ENCODE measurements at regions not wholly inside any gene's neighbourhood (a gene's known extent, or its start where the extent isn't known, plus 50 kb on each side); places are given as distances from the start of the nearest gene placed in this dataset.

GRCh38 chr2:177093371-177093770, 119.2 kb upstream of the HNRNPA3 start:
- no peak for DNase-seq

- no peak for DNase-seq
These were observed 114.5 kb upstream of the HNRNPA3 start for GRCh38 chr2:177098001-177098613.

GRCh38 chr2:177101930-177102329, 110.7 kb upstream of the HNRNPA3 start:
- no peak for DNase-seq

GRCh38 chr2:177106212-177106611, 106.4 kb upstream of the HNRNPA3 start:
- no peak for DNase-seq

DNA sequence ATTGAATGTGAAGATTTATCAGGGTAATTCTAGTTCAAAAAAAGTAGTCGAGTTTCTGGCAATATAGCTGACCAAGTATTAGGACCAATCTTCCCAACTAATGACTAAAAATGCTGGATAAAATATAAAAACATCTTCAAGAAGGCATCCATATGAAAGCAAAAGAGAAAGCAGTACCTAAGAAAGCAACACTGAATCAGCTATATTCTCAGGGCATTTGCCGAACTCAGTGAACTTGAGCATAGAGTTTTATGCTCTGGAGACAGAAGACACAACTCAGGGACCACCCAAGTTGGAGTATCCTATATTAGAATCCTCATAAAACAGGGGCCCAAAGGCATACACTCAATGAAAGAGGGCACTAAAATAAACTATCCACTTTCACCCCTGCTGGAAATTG, 103.7 kb upstream of the HNRNPA3 start:
- DNase-seq = no peak

DNA sequence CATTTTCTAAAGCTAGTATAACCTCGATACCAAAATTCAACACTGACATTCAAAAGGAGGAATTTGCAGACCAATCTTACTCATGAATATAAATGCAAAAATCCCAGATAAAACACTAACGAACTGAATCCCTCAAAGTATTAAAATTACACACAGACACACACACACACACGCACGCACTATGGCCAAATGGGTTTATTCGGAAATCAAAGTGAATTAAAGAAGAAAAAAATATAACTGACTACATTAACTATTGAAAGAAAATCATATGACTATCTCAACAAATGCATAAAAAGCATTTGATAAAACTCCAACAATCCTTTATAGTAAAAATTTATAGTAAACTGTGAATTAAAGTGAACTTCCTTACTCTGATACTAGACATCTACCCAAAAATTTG, 97.9 kb upstream of the HNRNPA3 start:
- no peak for DNase-seq

- DNase-seq = no peak
These were observed 94.8 kb upstream of the HNRNPA3 start for GRCh38 chr2:177117755-177118154.

GRCh38 chr2:177118636-177119035, 94.0 kb upstream of the HNRNPA3 start:
- no peak for DNase-seq

DNA sequence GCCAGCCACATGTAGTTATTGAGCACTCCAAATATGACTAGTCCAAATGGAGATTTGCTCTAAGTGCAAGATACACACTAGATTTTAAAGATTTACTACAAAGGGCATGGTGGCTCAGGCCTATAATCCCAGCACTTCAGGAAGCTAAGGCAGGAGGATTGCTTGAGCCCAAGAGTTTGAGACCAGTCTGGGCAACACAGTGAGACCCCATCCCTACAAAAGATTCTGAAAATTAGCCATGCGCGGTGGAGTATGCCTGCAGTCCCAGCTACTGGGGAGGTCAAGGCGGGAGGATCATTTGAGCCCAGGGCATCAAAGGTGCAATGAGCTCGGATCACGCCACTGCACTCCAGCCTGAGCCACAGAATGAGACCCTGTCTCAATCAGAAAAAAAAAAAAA, 93.5 kb upstream of the HNRNPA3 start:
- no peak for DNase-seq

DNA sequence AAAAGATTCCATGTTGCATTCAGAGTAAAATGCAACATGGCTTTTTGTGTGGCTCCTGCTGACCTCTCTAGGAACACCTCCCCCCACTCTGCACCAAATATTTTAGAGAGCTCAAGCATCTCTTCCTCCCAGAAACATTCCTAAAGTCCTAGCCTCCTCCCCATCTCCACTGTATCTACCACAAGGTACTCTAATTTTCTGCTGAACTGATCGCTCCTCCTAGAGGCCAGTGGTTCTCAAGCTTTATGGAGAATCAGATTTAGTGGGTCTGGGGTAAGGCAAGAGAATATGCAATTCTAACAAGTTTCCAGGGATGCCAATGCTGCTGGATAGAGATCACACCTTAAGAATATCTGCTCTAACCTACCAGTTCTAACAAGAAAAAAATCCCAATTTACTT, 89.5 kb upstream of the HNRNPA3 start:
- no peak for DNase-seq

DNA sequence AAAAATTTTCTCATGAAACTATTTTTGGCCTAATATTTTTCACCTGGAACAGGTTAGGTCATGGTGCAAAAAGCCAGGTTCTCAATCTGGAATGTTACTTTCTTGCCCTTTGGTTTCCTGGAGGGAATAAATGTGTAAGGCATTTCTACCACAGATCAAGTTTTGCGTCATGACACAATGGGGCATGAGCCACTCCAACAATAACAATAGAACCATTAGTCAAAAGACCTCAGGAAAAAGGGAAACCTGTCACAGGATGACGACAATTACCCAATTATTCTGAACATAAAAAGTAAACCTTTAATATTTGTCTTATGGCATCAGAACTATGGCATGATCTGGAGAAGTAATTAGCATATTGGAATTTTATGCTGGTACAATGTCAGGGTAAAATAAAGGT, 88.2 kb upstream of the HNRNPA3 start:
- no peak for DNase-seq

DNA sequence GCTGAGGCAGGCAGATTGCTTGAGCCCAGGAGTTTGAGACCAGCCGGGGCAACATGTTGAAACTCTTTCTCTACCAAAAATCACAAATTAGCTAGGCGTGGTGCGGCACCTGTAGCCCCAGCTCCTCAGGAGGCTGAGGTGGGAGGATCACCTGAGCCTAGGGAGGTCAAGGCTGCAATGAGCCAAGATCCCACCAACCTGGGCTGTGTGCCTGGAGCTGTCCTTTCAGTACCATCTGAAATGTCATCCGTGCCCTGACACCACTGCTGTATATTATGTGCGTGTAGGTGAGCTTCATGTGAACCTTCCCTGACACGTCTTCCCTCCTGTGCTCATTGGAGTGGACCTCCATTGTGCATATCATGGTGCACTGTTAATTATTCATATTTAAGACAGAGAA, 84.8 kb upstream of the HNRNPA3 start:
- DNase-seq = no peak

DNA sequence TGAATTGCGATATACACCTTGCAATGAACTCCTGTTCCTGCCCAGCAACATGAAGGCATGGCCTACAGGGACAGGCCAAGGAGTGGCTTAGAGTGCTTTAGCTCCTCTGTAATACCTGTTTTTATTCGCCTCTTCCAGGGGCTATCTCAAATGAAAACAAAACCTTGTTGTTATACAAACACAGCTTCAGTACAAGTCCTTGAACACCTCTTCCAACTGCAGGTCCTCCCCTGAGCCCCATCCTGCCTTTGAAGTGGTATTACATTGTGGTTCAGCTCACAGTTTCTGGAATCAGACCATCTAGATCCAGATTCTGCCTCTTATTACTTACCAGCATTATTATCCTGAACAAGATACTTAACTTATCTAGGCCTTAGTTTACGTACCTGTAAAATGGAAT, 83.0 kb upstream of the HNRNPA3 start:
- DNase-seq = no peak

GRCh38 chr2:177131858-177132257, 80.7 kb upstream of the HNRNPA3 start:
- no peak for DNase-seq

DNA sequence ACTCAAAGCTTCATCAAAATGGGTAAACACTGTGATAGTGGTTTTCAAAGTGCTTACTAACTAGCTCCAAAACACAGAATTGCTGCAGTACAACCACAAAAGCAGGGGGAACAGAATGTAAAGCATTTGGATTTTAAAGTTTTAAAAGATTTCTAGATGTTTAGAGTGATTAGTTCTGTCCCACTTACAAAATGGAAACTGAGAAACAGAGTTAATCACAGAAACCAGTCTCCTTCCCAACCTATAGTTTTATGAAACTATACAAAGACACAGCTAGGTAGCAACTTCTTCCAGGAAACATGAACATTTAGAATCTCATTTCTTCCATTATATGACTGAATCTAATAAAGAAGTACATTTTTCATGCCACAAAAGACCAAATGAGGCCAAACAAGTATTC, 73.8 kb upstream of the HNRNPA3 start:
- no peak for DNase-seq

- no peak for DNase-seq
These were observed 70.7 kb upstream of the HNRNPA3 start for GRCh38 chr2:177141866-177142265.

DNA sequence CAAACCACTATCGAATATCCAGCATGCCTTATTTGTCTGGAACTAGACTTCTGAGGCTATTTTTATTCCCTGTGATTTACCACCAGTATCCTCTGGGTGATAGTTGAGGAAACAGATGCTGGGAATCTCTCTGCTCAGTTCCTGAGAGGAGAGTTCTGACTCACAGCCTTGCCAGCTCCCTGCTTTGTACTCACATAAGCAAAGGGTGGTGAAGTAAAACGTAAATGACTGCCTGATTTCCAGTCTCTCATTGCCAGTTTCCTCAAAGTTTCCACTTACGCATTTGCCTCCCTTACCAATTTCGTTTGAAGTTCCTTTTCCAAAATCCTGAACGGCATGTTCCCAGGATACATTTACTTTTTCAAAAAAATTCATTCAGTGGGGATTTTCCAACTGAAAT, 69.2 kb upstream of the HNRNPA3 start:
- DNase-seq = peak; percentile 33

- peak; percentile 65 for DNase-seq
These were observed 65.4 kb upstream of the HNRNPA3 start for GRCh38 chr2:177147093-177147694.

DNA sequence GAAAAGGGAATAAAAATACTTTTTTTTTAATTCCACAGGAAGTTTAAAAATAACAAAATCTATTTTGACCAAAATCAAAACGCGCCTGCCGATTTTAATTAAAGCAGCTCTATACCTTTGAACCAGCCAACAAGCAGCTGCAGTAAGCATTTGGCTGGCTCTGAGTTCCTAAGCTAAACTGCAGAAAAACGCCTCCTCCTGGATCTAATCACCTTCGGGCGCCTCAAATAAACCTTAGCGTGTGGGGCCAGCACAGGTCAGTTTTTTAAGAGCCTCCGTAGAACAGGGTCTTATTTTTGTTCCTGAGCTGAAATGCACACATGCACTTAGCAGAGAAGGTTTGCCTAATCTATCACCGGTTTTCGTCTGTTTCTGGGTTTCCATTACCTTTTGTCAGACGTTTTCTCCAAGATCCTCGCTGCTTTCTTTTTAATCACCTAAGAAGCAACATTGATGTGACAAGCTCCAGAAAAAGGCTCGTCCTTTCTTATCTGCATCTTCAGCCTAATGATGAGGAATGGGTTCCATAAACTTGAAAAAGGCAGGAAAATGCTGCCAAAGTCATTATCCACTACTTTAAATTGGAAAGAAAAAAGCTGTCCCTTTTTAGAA, 64.7 kb upstream of the HNRNPA3 start:
- no peak for DNase-seq

DNA sequence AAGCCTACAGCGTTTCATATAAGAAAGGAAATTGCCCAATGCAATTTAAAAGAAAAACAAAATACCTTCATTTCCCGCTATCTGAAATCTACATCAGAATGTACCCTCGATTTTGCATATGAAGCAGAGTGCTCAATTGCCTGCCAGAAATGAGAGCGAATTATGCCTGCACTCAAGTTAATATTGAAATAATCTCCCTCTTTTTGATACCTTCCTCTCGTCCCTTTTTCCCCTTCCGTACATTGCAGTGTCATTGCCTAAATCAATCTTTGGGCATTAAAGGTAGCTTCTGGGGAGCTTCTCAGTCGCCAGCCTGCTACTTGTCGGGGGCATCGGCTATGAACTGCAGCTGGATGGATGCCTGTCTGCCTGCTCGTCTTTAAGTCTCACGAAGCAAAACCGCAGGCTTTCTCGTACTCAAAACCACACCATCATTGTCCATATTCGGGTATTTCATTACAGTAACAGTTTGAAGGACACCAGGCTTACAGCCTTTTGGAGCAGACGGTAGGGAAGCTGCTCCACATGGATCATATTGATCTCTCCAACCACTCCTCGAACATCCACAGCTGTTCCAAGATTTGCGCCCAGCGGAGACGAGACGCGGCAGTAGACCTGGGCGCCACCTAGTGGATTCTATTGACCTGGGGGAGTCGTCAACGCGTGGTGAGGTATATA, 64.0 kb upstream of the HNRNPA3 start:
- DNase-seq = peak; percentile 49

DNA sequence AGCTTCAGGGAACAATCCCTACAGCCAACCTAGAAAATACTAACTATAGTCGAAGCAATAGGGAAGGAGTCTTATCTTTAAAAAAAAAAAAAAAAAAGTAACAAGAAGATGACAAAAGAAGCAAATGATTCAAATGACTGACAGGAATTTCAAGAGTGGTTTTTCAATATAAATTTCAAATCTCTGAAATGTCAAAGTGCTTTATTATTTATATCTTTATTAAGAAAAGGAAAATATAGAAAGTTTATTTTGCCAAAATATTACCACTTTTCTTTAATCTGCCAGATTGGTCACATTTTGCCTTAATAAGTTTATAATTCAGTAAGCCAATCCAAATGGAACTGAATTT, 63.5 kb upstream of the HNRNPA3 start:
- no peak for DNase-seq

GRCh38 chr2:177153805-177154204, 58.8 kb upstream of the HNRNPA3 start:
- DNase-seq = no peak

GRCh38 chr2:177154809-177155208, 57.8 kb upstream of the HNRNPA3 start:
- no peak for DNase-seq

DNA sequence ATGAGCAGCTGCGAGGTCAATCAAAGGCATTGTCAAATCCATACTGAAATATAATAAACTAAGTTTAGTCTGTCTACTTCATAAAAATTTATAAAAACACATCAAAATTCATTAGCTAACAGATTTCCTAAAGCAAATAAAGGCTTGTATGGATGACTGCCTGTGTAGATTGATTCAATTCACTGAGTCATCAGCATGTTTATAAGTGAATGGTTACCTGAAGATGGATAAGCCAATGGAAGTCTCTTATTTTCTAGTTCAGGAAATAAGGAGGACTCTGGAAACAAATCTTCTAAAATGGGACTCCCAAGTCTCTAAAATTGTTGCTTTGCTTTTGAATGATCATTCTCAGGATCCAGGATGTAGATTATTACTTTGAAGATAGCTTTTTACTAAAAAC, 57.0 kb upstream of the HNRNPA3 start:
- no peak for DNase-seq
